ENCODE measurements at regions not wholly inside any gene's neighbourhood (a gene's known extent, or its start where the extent isn't known, plus 50 kb on each side); places are given as distances from the start of the nearest gene placed in this dataset.

DNA sequence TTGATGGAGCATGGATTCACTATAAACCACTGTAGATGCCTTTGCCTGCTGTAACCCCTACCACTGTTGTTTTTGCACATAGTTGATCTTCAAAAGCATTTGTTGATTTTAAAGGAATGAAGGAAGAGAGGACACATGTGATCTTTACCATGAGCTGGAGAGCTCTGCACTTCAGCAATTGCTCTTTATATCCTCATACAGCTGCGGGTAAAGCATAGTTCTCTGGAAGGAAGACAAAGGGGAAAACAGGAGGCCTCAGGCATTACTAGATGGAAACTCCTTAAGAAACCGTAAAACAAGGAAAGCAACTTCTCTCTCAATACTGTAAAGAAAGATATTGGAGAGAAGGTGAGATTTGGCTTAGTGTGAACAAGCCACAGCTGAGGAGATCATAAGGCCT, 60.6 kb downstream of the SCG2 start:
- TF ChIP-seq EZH2phosphoT487 (IDR thresholded peaks at IDR 0.05; ENCODE audit: borderline replicate concordance, low read length), result no peak
- TF ChIP-seq, protein P1, sequence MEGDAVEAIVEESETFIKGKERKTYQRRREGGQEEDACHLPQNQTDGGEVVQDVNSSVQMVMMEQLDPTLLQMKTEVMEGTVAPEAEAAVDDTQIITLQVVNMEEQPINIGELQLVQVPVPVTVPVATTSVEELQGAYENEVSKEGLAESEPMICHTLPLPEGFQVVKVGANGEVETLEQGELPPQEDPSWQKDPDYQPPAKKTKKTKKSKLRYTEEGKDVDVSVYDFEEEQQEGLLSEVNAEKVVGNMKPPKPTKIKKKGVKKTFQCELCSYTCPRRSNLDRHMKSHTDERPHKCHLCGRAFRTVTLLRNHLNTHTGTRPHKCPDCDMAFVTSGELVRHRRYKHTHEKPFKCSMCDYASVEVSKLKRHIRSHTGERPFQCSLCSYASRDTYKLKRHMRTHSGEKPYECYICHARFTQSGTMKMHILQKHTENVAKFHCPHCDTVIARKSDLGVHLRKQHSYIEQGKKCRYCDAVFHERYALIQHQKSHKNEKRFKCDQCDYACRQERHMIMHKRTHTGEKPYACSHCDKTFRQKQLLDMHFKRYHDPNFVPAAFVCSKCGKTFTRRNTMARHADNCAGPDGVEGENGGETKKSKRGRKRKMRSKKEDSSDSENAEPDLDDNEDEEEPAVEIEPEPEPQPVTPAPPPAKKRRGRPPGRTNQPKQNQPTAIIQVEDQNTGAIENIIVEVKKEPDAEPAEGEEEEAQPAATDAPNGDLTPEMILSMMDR (conservative IDR thresholded peaks at IDR 0.05; ENCODE audit: low read depth, low read length), result no peak
- TF ChIP-seq EZH2 (IDR thresholded peaks at IDR 0.05; ENCODE audit: low read length, unreplicated experiment), result no peak

All from PC-3 (cell line).